PC-3 (cell line): ENCODE measurements at regions not wholly inside any gene's neighbourhood (a gene's known extent, or its start where the extent isn't known, plus 50 kb on each side); places are given as distances from the start of the nearest gene placed in this dataset.

Experiments
- EZH2 ChIP-seq: fragments of 300-600 bp; sonication (generic); IDR thresholded peaks from one replicate; pipeline ENCODE4 v1.6.1; 2017; ENCODE audit warnings: antibody characterized with exemption, mild to moderate bottlenecking, low read length; ENCODE audit not compliant: unreplicated experiment
- EZH2phosphoT487 ChIP-seq: fragments of 300-600 bp; sonication (generic); IDR thresholded peaks from 2 replicates; pipeline ENCODE4 v1.6.1; 2018; ENCODE audit warnings: mild to moderate bottlenecking, antibody characterized with exemption, low read length, borderline replicate concordance
- TF ChIP-seq, protein P1 (sequence below): fragments of 300-600 bp; sonication (generic); conservative IDR thresholded peaks from 2 replicates; pipeline ENCODE4 v1.5.1; 2017; ENCODE audit warnings: antibody characterized with exemption, low read depth, mild to moderate bottlenecking, low read length

DNA sequence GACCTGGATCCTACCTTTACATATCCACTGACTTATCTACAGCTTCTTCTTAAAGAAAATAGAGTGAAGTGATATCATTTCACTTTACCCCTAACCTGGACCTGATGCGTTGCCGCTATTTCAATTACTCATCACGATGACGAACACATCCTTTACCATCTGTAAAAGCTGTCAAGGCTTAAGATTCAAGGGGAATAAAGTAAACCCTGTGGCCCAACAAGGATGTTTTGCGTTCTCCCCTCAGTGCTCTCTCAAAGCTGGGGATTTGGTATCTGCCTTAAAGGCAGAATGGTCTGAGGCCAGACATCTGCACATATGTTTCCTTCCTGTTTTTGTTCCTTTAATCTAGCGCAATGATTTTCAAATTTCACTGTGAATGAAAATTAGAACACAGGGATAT lies 100.1 kb upstream of the KLF7 start:
- no peak for TF ChIP-seq EZH2phosphoT487
- TF ChIP-seq, protein P1, sequence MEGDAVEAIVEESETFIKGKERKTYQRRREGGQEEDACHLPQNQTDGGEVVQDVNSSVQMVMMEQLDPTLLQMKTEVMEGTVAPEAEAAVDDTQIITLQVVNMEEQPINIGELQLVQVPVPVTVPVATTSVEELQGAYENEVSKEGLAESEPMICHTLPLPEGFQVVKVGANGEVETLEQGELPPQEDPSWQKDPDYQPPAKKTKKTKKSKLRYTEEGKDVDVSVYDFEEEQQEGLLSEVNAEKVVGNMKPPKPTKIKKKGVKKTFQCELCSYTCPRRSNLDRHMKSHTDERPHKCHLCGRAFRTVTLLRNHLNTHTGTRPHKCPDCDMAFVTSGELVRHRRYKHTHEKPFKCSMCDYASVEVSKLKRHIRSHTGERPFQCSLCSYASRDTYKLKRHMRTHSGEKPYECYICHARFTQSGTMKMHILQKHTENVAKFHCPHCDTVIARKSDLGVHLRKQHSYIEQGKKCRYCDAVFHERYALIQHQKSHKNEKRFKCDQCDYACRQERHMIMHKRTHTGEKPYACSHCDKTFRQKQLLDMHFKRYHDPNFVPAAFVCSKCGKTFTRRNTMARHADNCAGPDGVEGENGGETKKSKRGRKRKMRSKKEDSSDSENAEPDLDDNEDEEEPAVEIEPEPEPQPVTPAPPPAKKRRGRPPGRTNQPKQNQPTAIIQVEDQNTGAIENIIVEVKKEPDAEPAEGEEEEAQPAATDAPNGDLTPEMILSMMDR: no peak
- TF ChIP-seq EZH2: no peak
